ENCODE measurements at regions not wholly inside any gene's neighbourhood (a gene's known extent, or its start where the extent isn't known, plus 50 kb on each side); places are given as distances from the start of the nearest gene placed in this dataset.
"Not testable (repeated sequence)": the region's sequence is repeated elsewhere in the genome, so short reads cannot be mapped to it uniquely, and the experiment has no call there.

GRCh38 chr9:135173066-135173465 is 85.6 kb downstream of the OLFM1 start:
- DNase-seq (ENCODE audit: low spot score), result no peak

- DNase-seq (ENCODE audit: low spot score), result no peak
Measured at GRCh38 chr9:135174248-135174647, 86.8 kb downstream of the OLFM1 start.

GRCh38 chr9:135174981-135175380 is 87.5 kb downstream of the OLFM1 start:
- DNase-seq (ENCODE audit: low spot score), result no peak

GRCh38 chr9:135176284-135176683 is 88.8 kb downstream of the OLFM1 start:
- no peak for DNase-seq (ENCODE audit: low spot score)

GRCh38 chr9:135177562-135177961 is 90.1 kb downstream of the OLFM1 start:
- DNase-seq (ENCODE audit: low spot score), result not testable (repeated sequence)

GRCh38 chr9:135178498-135178897 is 91.0 kb downstream of the OLFM1 start:
- no peak for DNase-seq (ENCODE audit: low spot score)

GRCh38 chr9:135179041-135179440 is 91.6 kb downstream of the OLFM1 start:
- DNase-seq (ENCODE audit: low spot score), result no peak

GRCh38 chr9:135179976-135180375 is 92.5 kb downstream of the OLFM1 start:
- no peak for DNase-seq (ENCODE audit: low spot score)

- DNase-seq (ENCODE audit: low spot score), result no peak
Measured at GRCh38 chr9:135180586-135180985, 93.1 kb downstream of the OLFM1 start.

- DNase-seq (ENCODE audit: low spot score), result no peak
Measured at GRCh38 chr9:135181336-135181735, 93.9 kb downstream of the OLFM1 start.

GRCh38 chr9:135181841-135182240 is 94.4 kb downstream of the OLFM1 start:
- DNase-seq (ENCODE audit: low spot score), result not testable (repeated sequence)

- no peak for DNase-seq (ENCODE audit: low spot score)
Measured at GRCh38 chr9:135183069-135183468, 95.6 kb downstream of the OLFM1 start.

GRCh38 chr9:135183528-135184180 is 96.2 kb downstream of the OLFM1 start:
- DNase-seq (ENCODE audit: low spot score), result no peak

- no peak for DNase-seq (ENCODE audit: low spot score)
Measured at GRCh38 chr9:135184181-135185053, 96.9 kb downstream of the OLFM1 start.

GRCh38 chr9:135185060-135185459 is 97.6 kb downstream of the OLFM1 start:
- no peak for DNase-seq (ENCODE audit: low spot score)

GRCh38 chr9:135186248-135187164 is 99.0 kb downstream of the OLFM1 start:
- DNase-seq (ENCODE audit: low spot score), result no peak

- no peak for DNase-seq (ENCODE audit: low spot score)
Measured at GRCh38 chr9:135187365-135187764, 99.9 kb downstream of the OLFM1 start.

- no peak for DNase-seq (ENCODE audit: low spot score)
Measured at GRCh38 chr9:135188681-135189151, 101.2 kb downstream of the OLFM1 start.

GRCh38 chr9:135189497-135189896 is 102.0 kb downstream of the OLFM1 start:
- no peak for DNase-seq (ENCODE audit: low spot score)

- DNase-seq (ENCODE audit: low spot score), result no peak
Measured at GRCh38 chr9:135190789-135191577, 103.5 kb downstream of the OLFM1 start.

- no peak for DNase-seq (ENCODE audit: low spot score)
Measured at GRCh38 chr9:135192686-135193085, 105.2 kb downstream of the OLFM1 start.
